Vagina (tissue), 2 donors: ENCODE measurements at regions not wholly inside any gene's neighbourhood (a gene's known extent, or its start where the extent isn't known, plus 50 kb on each side); places are given as distances from the start of the nearest gene placed in this dataset.

ENCODE experiments used
- DNase-seq, 2 donors: peaks; one replicate each; pipeline ENCODE4 v3.0.0-alpha.2; 2017; ENCODE audit errors: extremely low spot score in 2 of 2
- H3K27ac ChIP-seq: fragments of 200-600 bp; sonication (generic); one replicate; pipeline ENCODE4 v1.5.1; 2019
- H3K27me3 ChIP-seq: fragments of 200-600 bp; sonication (generic); one replicate; pipeline ENCODE4 v1.5.1; 2019
- H3K36me3 ChIP-seq, 2 donors: fragments of 200-600 bp; sonication (generic); one replicate each; pipeline ENCODE4 v1.5.1; 2017 to 2019
- H3K4me1 ChIP-seq: fragments of 200-600 bp; sonication (generic); one replicate; pipeline ENCODE4 v1.5.1; 2019
- H3K4me3 ChIP-seq, 2 donors: fragments of 200-600 bp; sonication (generic); 1 replicate in 1 of 2; 2 replicates in 1 of 2; pipeline ENCODE4 v1.5.1; 2016 to 2019
- H3K9me3 ChIP-seq: fragments of 200-600 bp; sonication (generic); one replicate; pipeline ENCODE4 v1.5.1; 2019
- POLR2A ChIP-seq, 2 donors: fragments of 450-650 bp; IDR thresholded peaks; one replicate each; pipeline ENCODE4 v1.6.1; 2017; ENCODE audit warnings: antibody characterized with exemption in 2 of 2, mild to moderate bottlenecking in 2 of 2, moderate library complexity in 2 of 2
- POLR2AphosphoS5 ChIP-seq, 2 donors: sonication (generic); formaldehyde crosslinking; IDR thresholded peaks; one replicate each; pipeline ENCODE4 v1.9.0; 2017; ENCODE audit warnings: antibody characterized with exemption in 2 of 2, mild to moderate bottlenecking in 2 of 2, low read depth in 1 of 2; ENCODE audit not compliant: insufficient read depth in 1 of 2
- intact Hi-C: fragments of 100-400 bp; cut with DNase I; formaldehyde crosslinking; loops from one replicate; pipeline ENCODE4 v1.15.1; 2023
- TF ChIP-seq, protein P1 (sequence below), 3 experiments: fragments of 450-650 bp in 2 of 3; fragments of 200-600 bp in 1 of 3; sonication (generic) in 1 of 3; IDR thresholded peaks; one replicate each; pipeline ENCODE4 v1.5.1; 2017 to 2019; ENCODE audit warnings: antibody characterized with exemption in 3 of 3, mild to moderate bottlenecking in 2 of 3, moderate library complexity in 2 of 3

DNA sequence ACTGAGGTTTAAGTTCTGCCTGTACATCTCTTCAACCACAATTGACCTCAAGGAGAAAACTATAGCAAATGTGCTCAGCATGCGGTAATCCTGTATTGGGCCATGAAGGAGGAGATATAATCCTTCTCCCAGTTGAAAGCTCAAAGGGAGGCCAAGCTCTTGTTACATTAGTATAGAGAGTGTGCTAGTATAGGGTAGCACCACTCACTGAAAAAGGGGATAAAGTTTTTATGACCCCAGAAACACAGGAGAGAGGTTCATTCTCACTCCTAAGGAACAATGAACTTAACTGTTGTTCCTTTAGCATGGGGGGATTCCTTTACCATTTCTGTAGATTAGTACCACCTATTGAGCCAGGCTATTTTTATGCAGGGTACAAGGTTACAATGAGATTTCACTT is 267.7 kb downstream of the LRRIQ3 start:
- Histone ChIP-seq H3K27me3 (no peaks in the 10 kb centered on the region), H3K36me3 (no peaks in the 10 kb centered on the region), H3K4me3 (no peak overlapping the region), H3K27ac (no peak overlapping the region), H3K9me3 (no peaks in the 10 kb centered on the region), H3K4me1 (no peaks in the 10 kb centered on the region)
- intact Hi-C loops = no loop called here
- TF ChIP-seq POLR2AphosphoS5 (IDR thresholded peaks at IDR 0.05; ENCODE audit: insufficient read depth in 1 of 2, low read depth in 1 of 2) = no peak
- no peak for DNase-seq

DNA sequence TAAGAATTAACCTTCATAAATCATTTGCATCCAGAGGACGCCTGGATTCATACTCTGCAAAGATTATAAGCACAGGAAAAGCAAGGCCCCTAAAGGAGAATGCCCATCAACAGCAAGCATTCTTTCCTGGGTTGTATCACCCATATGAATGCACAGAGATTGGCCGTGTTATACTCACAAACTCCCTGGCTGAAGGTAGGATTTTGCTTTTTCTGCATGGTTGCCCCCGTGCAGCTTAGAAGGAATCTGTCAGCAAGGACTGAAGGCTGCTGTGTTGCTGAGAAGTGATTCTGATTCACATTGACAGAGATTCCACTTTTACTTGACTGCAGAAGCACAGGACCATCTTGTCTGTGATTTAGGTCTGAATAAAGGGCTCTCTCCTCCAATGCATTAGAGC is 283.0 kb downstream of the LRRIQ3 start:
- Histone ChIP-seq H3K9me3 (no peaks in the 10 kb centered on the region), H3K4me3 (no peak overlapping the region), H3K27me3 (no peaks in the 10 kb centered on the region), H3K36me3 (no peaks in the 10 kb centered on the region), H3K4me1 (no peaks in the 10 kb centered on the region), H3K27ac (no peak overlapping the region)
- intact Hi-C loops = no loop called here
- DNase-seq = no peak
- TF ChIP-seq POLR2AphosphoS5 (IDR thresholded peaks at IDR 0.05; ENCODE audit: insufficient read depth in 1 of 2, low read depth in 1 of 2) (no peak), POLR2A (IDR thresholded peaks at IDR 0.05) (no peak)
- TF ChIP-seq, protein P1, sequence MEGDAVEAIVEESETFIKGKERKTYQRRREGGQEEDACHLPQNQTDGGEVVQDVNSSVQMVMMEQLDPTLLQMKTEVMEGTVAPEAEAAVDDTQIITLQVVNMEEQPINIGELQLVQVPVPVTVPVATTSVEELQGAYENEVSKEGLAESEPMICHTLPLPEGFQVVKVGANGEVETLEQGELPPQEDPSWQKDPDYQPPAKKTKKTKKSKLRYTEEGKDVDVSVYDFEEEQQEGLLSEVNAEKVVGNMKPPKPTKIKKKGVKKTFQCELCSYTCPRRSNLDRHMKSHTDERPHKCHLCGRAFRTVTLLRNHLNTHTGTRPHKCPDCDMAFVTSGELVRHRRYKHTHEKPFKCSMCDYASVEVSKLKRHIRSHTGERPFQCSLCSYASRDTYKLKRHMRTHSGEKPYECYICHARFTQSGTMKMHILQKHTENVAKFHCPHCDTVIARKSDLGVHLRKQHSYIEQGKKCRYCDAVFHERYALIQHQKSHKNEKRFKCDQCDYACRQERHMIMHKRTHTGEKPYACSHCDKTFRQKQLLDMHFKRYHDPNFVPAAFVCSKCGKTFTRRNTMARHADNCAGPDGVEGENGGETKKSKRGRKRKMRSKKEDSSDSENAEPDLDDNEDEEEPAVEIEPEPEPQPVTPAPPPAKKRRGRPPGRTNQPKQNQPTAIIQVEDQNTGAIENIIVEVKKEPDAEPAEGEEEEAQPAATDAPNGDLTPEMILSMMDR (IDR thresholded peaks at IDR 0.05) = no peak

DNA sequence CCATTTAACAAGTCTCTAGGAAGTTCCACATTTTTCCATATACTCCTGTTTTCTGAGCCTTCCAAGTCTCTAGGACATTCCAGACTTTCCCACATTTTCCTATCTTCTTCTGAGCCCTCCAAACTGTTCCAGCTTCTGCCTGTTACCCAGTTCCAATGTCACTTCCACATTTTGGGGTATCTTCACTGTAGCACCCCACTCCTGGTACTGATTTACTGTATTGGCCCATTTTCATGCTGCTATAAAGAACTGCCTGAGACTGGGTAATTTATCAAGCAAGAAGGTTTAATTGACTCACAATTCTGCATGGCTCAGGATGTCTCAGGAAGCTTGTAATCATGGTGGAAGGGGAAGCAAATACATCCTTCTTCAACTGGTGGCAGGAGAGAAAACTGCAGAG is 285.0 kb downstream of the LRRIQ3 start:
- no peak overlapping the region for H3K27ac ChIP-seq
- no peak for TF ChIP-seq POLR2AphosphoS5 (IDR thresholded peaks at IDR 0.05; ENCODE audit: insufficient read depth in 1 of 2, low read depth in 1 of 2)
- no peak for TF ChIP-seq POLR2A (IDR thresholded peaks at IDR 0.05)
- TF ChIP-seq, protein P1 (IDR thresholded peaks at IDR 0.05) = no peak

DNA sequence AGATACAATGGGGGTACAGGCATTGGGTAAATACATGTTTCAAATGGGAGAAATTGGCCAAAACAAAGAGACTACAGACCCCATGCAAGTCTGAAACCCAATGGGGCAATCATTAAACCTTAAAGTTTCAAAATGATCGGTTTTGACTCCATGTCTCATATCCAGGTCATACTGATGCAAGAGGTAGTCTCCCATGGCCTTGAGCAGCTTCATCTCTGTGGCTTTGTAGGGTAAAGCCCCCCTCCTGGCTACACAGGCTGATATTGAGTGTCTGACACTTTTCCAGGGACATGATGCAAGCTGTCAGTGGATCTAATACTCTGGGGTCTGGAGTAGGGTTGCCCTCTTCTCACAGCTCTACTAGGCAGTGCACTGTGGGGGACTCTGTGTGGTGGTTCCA is 286.1 kb downstream of the LRRIQ3 start:
- no peaks in the 10 kb centered on the region for H3K9me3 ChIP-seq
- DNase-seq = no peak
- TF ChIP-seq POLR2A (IDR thresholded peaks at IDR 0.05) = no peak
- TF ChIP-seq, protein P1 (IDR thresholded peaks at IDR 0.05) = no peak
- no peak for TF ChIP-seq POLR2AphosphoS5 (IDR thresholded peaks at IDR 0.05; ENCODE audit: insufficient read depth in 1 of 2, low read depth in 1 of 2)
- H3K4me3 ChIP-seq = no peak overlapping the region
- no peaks in the 10 kb centered on the region for H3K4me1 ChIP-seq
- no peaks in the 10 kb centered on the region for H3K36me3 ChIP-seq
- H3K27ac ChIP-seq = no peak overlapping the region
- intact Hi-C loops = no loop called here
- H3K27me3 ChIP-seq = no peaks in the 10 kb centered on the region

More for the DNA sequence above, 285.0 kb downstream of the LRRIQ3 start:
- Histone ChIP-seq H3K4me3 (no peak overlapping the region), H3K4me1 (no peaks in the 10 kb centered on the region), H3K9me3 (no peaks in the 10 kb centered on the region), H3K27me3 (no peaks in the 10 kb centered on the region), H3K36me3 (no peaks in the 10 kb centered on the region)
- no peak for DNase-seq
- intact Hi-C loops = no loop called here

DNA sequence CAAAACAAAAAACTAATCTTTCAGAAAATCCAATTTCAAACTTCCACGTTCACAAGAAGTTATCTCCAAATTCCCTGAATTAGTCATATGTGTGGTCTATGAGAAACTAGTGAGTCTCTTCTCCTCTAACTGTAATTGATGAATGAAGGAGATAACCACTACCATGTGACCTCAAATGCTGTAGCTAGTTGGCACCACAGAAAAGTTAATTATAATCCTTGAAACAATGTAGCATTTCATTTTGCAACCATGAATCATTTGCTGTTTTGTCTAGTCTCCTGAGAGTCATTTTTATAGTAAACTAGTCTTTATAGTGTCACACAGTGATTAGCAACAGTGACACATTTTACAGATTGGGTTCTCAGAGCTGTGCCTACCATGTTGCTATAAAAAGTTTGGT is 287.5 kb downstream of the LRRIQ3 start:
- TF ChIP-seq, protein P1 (IDR thresholded peaks at IDR 0.05) = no peak
- no peak for TF ChIP-seq POLR2A (IDR thresholded peaks at IDR 0.05)
- no peak for TF ChIP-seq POLR2AphosphoS5 (IDR thresholded peaks at IDR 0.05; ENCODE audit: insufficient read depth in 1 of 2, low read depth in 1 of 2)
- H3K27me3 ChIP-seq = no peaks in the 10 kb centered on the region
- no peak for DNase-seq

DNA sequence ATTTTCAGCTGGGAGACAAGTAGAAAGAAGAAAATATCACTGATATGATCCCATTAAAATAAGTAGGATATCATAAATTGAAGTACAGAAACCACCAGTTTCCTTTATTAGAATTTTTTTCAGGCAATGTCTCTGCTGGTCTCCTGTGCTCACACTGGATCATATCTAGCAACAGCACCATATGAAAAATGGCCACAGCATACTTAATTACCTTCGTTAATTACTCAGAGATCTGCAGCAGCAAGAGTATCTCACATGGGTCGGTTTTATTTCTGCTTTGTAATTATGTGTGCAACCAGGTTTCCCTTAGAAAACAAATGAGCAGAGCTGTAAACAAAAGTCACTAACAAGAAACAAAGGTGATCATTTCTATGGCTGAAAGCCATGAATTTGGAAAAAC is 287.9 kb downstream of the LRRIQ3 start:
- H3K4me3 ChIP-seq = no peak overlapping the region
- no peak for DNase-seq
- no peak overlapping the region for H3K27ac ChIP-seq
- no peaks in the 10 kb centered on the region for H3K4me1 ChIP-seq
- H3K36me3 ChIP-seq = no peaks in the 10 kb centered on the region
- intact Hi-C loops = no loop called here
- H3K9me3 ChIP-seq = no peaks in the 10 kb centered on the region
- TF ChIP-seq POLR2A (IDR thresholded peaks at IDR 0.05) (no peak), POLR2AphosphoS5 (IDR thresholded peaks at IDR 0.05; ENCODE audit: insufficient read depth in 1 of 2, low read depth in 1 of 2) (no peak)
- TF ChIP-seq, protein P1 (IDR thresholded peaks at IDR 0.05) = no peak
- H3K27me3 ChIP-seq = no peaks in the 10 kb centered on the region

More for the DNA sequence above, 287.5 kb downstream of the LRRIQ3 start:
- no peaks in the 10 kb centered on the region for H3K36me3 ChIP-seq
- no peaks in the 10 kb centered on the region for H3K9me3 ChIP-seq
- intact Hi-C loops = no loop called here
- no peak overlapping the region for H3K27ac ChIP-seq
- no peaks in the 10 kb centered on the region for H3K4me1 ChIP-seq
- H3K4me3 ChIP-seq = no peak overlapping the region
